ENCODE measurements at regions not wholly inside any gene's neighbourhood (a gene's known extent, or its start where the extent isn't known, plus 50 kb on each side); places are given as distances from the start of the nearest gene placed in this dataset.
"Not testable (repeated sequence)": the region's sequence is repeated elsewhere in the genome, so short reads cannot be mapped to it uniquely, and the experiment has no call there.

- DNase-seq (ENCODE audit: low read depth), result no peak
Measured at GRCh38 chr4:138800421-138800820, 215.2 kb upstream of the NOCT start.

- DNase-seq (ENCODE audit: low read depth), result no peak
Measured at GRCh38 chr4:138798404-138798803, 217.2 kb upstream of the NOCT start.

GRCh38 chr4:138797646-138798045 is 217.9 kb upstream of the NOCT start:
- no peak for DNase-seq (ENCODE audit: low read depth)

- DNase-seq (ENCODE audit: low read depth), result no peak
Measured at GRCh38 chr4:138796761-138797160, 218.8 kb upstream of the NOCT start.

- no peak for DNase-seq (ENCODE audit: low read depth)
Measured at GRCh38 chr4:138790706-138791340, 224.8 kb upstream of the NOCT start.

GRCh38 chr4:138789796-138790195 is 225.8 kb upstream of the NOCT start:
- no peak for DNase-seq (ENCODE audit: low read depth)

GRCh38 chr4:138788857-138789256 is 226.7 kb upstream of the NOCT start:
- no peak for DNase-seq (ENCODE audit: low read depth)

GRCh38 chr4:138788267-138788790 is 227.3 kb upstream of the NOCT start:
- no peak for DNase-seq (ENCODE audit: low read depth)

GRCh38 chr4:138779761-138780160 is 235.8 kb upstream of the NOCT start:
- not testable (repeated sequence) for DNase-seq (ENCODE audit: low read depth)

- no peak for DNase-seq (ENCODE audit: low read depth)
Measured at GRCh38 chr4:138775890-138776289, 239.7 kb upstream of the NOCT start.

- DNase-seq (ENCODE audit: low read depth), result no peak
Measured at GRCh38 chr4:138775489-138775888, 240.1 kb upstream of the NOCT start.

GRCh38 chr4:138774940-138775339 is 240.6 kb upstream of the NOCT start:
- no peak for DNase-seq (ENCODE audit: low read depth)

GRCh38 chr4:138774125-138774524 is 241.5 kb upstream of the NOCT start:
- DNase-seq (ENCODE audit: low read depth), result not testable (repeated sequence)

GRCh38 chr4:138773321-138773720 is 242.3 kb upstream of the NOCT start:
- DNase-seq (ENCODE audit: low read depth), result no peak

- DNase-seq (ENCODE audit: low read depth), result no peak
Measured at GRCh38 chr4:138772366-138772765, 243.2 kb upstream of the NOCT start.

GRCh38 chr4:138770818-138771217 is 244.8 kb upstream of the NOCT start:
- DNase-seq (ENCODE audit: low read depth), result no peak

- DNase-seq (ENCODE audit: low read depth), result no peak
Measured at GRCh38 chr4:138766332-138766731, 249.2 kb upstream of the NOCT start.

- no peak for DNase-seq (ENCODE audit: low read depth)
Measured at GRCh38 chr4:138765442-138765841, 250.1 kb upstream of the NOCT start.

- DNase-seq (ENCODE audit: low read depth), result no peak
Measured at GRCh38 chr4:138761638-138762220, 253.9 kb upstream of the NOCT start.

GRCh38 chr4:138759554-138759902 is 256.1 kb upstream of the NOCT start:
- no peak for DNase-seq (ENCODE audit: low read depth)

- no peak for DNase-seq (ENCODE audit: low read depth)
Measured at GRCh38 chr4:138758876-138759553, 256.6 kb upstream of the NOCT start.

- DNase-seq (ENCODE audit: low read depth), result no peak
Measured at GRCh38 chr4:138758196-138758595, 257.4 kb upstream of the NOCT start.

GRCh38 chr4:138757432-138757831 is 258.1 kb upstream of the NOCT start:
- DNase-seq (ENCODE audit: low read depth), result no peak
